Lower leg skin (tissue), 4 donors: ENCODE measurements at regions not wholly inside any gene's neighbourhood (a gene's known extent, or its start where the extent isn't known, plus 50 kb on each side); places are given as distances from the start of the nearest gene placed in this dataset.

ENCODE experiments used
- DNase-seq, 2 donors: peaks; one replicate each; pipeline ENCODE4 v3.0.0-alpha.2; 2019; ENCODE audit warnings: low spot score in 2 of 2
- H3K4me3 ChIP-seq: fragments of 200-600 bp; sonication (generic); 2 replicates; pipeline ENCODE4 v1.5.1; 2017; ENCODE audit warnings: mild to moderate bottlenecking, low read depth; ENCODE audit not compliant: poor library complexity, severe bottlenecking
- POLR2A ChIP-seq, 2 donors: fragments of 450-650 bp; IDR thresholded peaks; one replicate each; pipeline ENCODE4 v1.6.1; 2016 to 2017; ENCODE audit warnings: antibody characterized with exemption in 2 of 2, mild to moderate bottlenecking in 1 of 2, moderate library complexity in 1 of 2
- WGBS, 2 donors: methylation state at CpG; one replicate each; pipeline ENCODE4 v1.1.5; 2018; 5-methylcytosine and 5-hydroxymethylcytosine counted together
- intact Hi-C: fragments of 100-400 bp; cut with DNase I; formaldehyde crosslinking; loops from one replicate; pipeline ENCODE4 v1.15.0; 2023; ENCODE audit warnings: low total_unique reads
- TF ChIP-seq, protein P1 (sequence below), 3 donors: fragments of 450-650 bp; IDR thresholded peaks; one replicate each; pipeline ENCODE4 v1.5.1; 2016; ENCODE audit warnings: antibody characterized with exemption in 3 of 3, mild to moderate bottlenecking in 3 of 3, moderate library complexity in 2 of 3

DNA sequence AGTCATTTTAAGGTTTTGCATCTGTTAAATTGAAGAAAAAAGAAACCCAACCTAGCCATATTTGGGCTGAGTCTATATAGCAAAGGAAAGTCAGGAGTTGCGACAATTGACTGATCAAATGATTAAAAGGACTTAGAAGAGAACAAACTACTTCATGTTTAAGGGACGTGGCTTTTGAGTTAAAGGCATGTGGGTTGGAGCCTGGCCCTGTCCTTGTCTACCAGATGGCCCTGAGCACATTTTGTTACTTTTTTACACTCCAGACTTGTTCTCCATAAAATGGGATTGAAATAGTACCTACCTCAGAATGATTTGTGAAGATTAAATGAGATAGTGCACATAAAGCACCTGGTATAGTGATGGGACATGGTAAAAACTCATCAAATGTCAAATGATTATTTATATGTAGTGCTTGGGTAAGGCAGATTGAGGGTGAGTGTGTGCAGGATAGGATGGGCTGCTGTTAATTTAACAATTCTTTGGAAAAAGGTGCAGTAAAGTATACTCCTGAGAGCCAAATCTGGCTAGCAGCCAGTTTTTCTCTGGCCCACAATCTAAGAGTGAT lies 168.3 kb downstream of the KIF20B start:
- TF ChIP-seq, protein P1, sequence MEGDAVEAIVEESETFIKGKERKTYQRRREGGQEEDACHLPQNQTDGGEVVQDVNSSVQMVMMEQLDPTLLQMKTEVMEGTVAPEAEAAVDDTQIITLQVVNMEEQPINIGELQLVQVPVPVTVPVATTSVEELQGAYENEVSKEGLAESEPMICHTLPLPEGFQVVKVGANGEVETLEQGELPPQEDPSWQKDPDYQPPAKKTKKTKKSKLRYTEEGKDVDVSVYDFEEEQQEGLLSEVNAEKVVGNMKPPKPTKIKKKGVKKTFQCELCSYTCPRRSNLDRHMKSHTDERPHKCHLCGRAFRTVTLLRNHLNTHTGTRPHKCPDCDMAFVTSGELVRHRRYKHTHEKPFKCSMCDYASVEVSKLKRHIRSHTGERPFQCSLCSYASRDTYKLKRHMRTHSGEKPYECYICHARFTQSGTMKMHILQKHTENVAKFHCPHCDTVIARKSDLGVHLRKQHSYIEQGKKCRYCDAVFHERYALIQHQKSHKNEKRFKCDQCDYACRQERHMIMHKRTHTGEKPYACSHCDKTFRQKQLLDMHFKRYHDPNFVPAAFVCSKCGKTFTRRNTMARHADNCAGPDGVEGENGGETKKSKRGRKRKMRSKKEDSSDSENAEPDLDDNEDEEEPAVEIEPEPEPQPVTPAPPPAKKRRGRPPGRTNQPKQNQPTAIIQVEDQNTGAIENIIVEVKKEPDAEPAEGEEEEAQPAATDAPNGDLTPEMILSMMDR (IDR thresholded peaks at IDR 0.05), result no peak
- no peak for TF ChIP-seq POLR2A (IDR thresholded peaks at IDR 0.05)
- no peak for DNase-seq
- intact Hi-C loops, result no loop called here
- 47% methylated on average over 2 of the region's 2 CpGs for WGBS, 2 donors
- H3K4me3 ChIP-seq, result no peak overlapping the region

DNA sequence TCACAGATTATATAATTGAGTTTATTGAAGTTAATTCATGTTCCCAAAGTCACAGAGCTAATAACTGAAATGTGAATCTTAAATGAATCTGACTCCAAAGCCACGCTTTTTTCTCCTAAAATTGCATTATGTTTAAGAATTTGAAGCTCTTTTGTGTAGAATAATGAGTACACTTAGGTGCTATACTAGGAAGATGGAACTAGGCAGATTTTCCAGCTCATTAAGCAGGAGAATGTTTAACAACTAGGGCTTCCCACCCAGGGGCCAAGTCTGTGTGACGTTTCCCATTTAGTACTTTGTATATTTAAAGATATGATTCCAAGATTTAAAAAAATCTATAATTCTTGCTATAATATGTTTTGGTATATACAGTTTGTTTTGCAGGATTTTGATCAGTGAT lies 169.5 kb downstream of the KIF20B start:
- H3K4me3 ChIP-seq, result no peak overlapping the region

DNA sequence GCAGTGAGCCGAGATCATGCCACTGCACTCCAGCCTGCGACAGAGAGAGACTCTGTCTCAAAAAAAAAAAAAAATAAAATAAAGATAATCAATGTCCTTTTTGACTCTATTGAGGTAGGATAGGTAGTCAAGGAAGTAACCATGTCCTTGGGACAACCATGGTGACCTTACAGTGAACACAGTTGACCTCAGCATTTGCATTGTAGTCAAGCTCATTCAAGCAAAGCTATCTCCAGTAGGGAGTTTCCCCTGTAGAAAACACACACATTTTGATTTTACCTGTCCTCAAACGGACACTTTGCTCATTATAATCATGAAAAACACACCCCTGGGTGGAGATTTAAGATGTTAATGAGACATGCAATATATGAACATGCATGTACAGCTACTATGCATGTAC lies 171.7 kb downstream of the KIF20B start:
- no peak for DNase-seq
- TF ChIP-seq, protein P1 (IDR thresholded peaks at IDR 0.05), result no peak
- no peak for TF ChIP-seq POLR2A (IDR thresholded peaks at IDR 0.05)
- intact Hi-C loops, result no loop called here
- no peak overlapping the region for H3K4me3 ChIP-seq
- WGBS, 2 donors, result 76 to 85% methylated on average over 3 of the region's 3 CpGs

More for the DNA sequence above, 169.5 kb downstream of the KIF20B start:
- DNase-seq, result no peak
- intact Hi-C loops, result no loop called here
- WGBS, 2 donors, result 80 to 87% methylated on average over 2 of the region's 2 CpGs
- no peak for TF ChIP-seq POLR2A (IDR thresholded peaks at IDR 0.05)
- TF ChIP-seq, protein P1 (IDR thresholded peaks at IDR 0.05), result no peak

DNA sequence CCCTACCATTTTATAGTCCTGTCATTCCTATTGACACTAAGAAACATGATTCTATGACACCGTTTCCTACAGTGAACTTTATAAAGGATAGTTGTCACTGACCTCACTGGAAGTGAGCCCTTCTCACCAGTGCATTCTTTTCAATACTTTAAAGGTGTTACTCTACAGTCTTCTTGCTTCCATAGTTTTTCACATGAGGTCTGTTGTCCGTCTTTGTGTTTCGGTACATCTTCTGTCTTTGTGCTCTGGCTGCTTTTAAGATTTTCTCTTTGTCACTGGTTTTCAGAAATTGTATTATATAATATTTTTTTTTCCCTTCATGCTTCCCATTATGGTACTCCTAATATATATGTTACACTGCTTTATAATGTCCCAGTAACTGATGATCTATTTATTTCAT lies 174.2 kb downstream of the KIF20B start:
- no peak for DNase-seq
- TF ChIP-seq, protein P1 (IDR thresholded peaks at IDR 0.05), result no peak
- TF ChIP-seq POLR2A (IDR thresholded peaks at IDR 0.05), result no peak
- 88 to 93% methylated on average over 3 of the region's 3 CpGs for WGBS, 2 donors

DNA sequence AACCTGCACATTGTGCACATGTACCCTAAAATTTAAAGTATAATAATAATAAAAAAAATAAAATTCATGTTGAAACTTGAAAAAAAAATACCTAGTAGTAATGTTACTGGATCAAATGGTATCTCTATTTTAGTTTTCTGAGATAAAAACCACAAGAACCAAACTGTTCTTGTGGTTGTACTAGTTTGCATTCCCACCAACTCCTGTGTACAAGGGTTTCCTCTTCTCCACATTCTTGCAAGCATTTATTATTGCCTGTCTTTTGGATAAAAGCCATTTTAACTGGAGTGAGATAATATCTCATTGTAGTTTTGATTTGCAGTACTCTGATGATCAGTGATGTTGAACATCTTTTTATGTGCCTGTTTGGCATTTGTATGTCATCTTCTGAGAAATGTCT lies 177.7 kb downstream of the KIF20B start:
- DNase-seq, result no peak
- TF ChIP-seq POLR2A (IDR thresholded peaks at IDR 0.05), result no peak
- TF ChIP-seq, protein P1 (IDR thresholded peaks at IDR 0.05), result no peak
- no peak overlapping the region for H3K4me3 ChIP-seq
- intact Hi-C loops, result no loop called here

More for the DNA sequence above, 174.2 kb downstream of the KIF20B start:
- no peak overlapping the region for H3K4me3 ChIP-seq
- intact Hi-C loops, result no loop called here

DNA sequence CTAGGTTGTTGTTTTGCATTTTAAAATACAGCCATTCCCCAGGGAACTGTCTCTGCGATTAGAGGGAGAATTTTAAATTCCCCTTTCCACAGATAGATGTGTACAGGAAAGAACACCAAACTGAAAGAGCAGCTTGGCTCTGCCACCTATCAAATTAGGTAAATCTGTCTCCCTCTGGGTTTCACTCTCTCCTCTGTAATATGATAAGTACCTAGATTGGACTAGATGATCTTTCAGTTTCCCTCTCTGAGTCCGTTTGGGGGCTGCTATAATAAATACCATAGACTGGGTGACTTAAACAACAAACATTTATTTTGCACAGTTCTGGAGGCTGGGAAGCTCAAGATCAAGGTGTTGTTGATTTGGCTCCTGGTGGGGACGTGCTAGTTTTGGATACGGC lies 186.0 kb downstream of the KIF20B start:
- no peak overlapping the region for H3K4me3 ChIP-seq
- DNase-seq, result no peak
- intact Hi-C loops, result no loop called here
- 50 to 54% methylated on average over 4 of the region's 4 CpGs for WGBS, 2 donors
- TF ChIP-seq, protein P1 (IDR thresholded peaks at IDR 0.05), result no peak
- TF ChIP-seq POLR2A (IDR thresholded peaks at IDR 0.05), result no peak
